ENCODE measurements at regions not wholly inside any gene's neighbourhood (a gene's known extent, or its start where the extent isn't known, plus 50 kb on each side); places are given as distances from the start of the nearest gene placed in this dataset.

GRCh38 chr15:53445531-53445930, 313.9 kb downstream of the WDR72 start:
- Histone ChIP-seq H3K27me3 (ENCODE audit: insufficient read depth, low read depth, severe bottlenecking) (no peaks in the 10 kb centered on the region), H3K9me3 (ENCODE audit: severe bottlenecking) (no peaks in the 10 kb centered on the region), H3K27ac (no peak overlapping the region), H3K36me3 (no peaks in the 10 kb centered on the region), H3K4me3 (ENCODE audit: low read depth, low read length) (no peak overlapping the region)
- no peak for DNase-seq
- TF ChIP-seq CTCF (IDR thresholded peaks at IDR 0.05; ENCODE audit: low read depth, low read length): no peak

GRCh38 chr15:53437985-53438841, 321.2 kb downstream of the WDR72 start:
- TF ChIP-seq CTCF (IDR thresholded peaks at IDR 0.05; ENCODE audit: low read depth, low read length): no peak
- Histone ChIP-seq H3K9me3 (ENCODE audit: severe bottlenecking) (no peaks in the 10 kb centered on the region), H3K36me3 (no peaks in the 10 kb centered on the region), H3K4me3 (ENCODE audit: low read depth, low read length) (no peak overlapping the region), H3K27me3 (ENCODE audit: insufficient read depth, low read depth, severe bottlenecking) (no peaks in the 10 kb centered on the region), H3K27ac (no peak overlapping the region)
- no peak for DNase-seq

- Histone ChIP-seq H3K9me3 (ENCODE audit: severe bottlenecking) (no peaks in the 10 kb centered on the region), H3K36me3 (no peaks in the 10 kb centered on the region), H3K27me3 (ENCODE audit: insufficient read depth, low read depth, severe bottlenecking) (no peaks in the 10 kb centered on the region), H3K4me3 (ENCODE audit: low read depth, low read length) (no peak overlapping the region), H3K27ac (no peak overlapping the region)
- no peak for DNase-seq
- TF ChIP-seq CTCF (IDR thresholded peaks at IDR 0.05; ENCODE audit: low read depth, low read length): no peak
Observed at GRCh38 chr15:53437366-53437765, 322.1 kb downstream of the WDR72 start.

- H3K36me3 ChIP-seq: no peaks in the 10 kb centered on the region
- DNase-seq: peak; percentile 13
- H3K27ac ChIP-seq: no peak overlapping the region
- no peak overlapping the region for H3K4me3 ChIP-seq (ENCODE audit: low read depth, low read length)
- H3K9me3 ChIP-seq (ENCODE audit: severe bottlenecking): no peaks in the 10 kb centered on the region
- TF ChIP-seq CTCF (IDR thresholded peaks at IDR 0.05; ENCODE audit: low read depth, low read length): no peak
- no peaks in the 10 kb centered on the region for H3K27me3 ChIP-seq (ENCODE audit: insufficient read depth, low read depth, severe bottlenecking)
Observed at GRCh38 chr15:53434174-53434678, 325.2 kb downstream of the WDR72 start.

GRCh38 chr15:53416219-53416940, 343.1 kb downstream of the WDR72 start:
- Histone ChIP-seq H3K36me3 (no peaks in the 10 kb centered on the region), H3K4me3 (ENCODE audit: low read depth, low read length) (no peak overlapping the region)

More at GRCh38 chr15:53416219-53416940, 343.1 kb downstream of the WDR72 start:
- TF ChIP-seq CTCF (IDR thresholded peaks at IDR 0.05; ENCODE audit: low read depth, low read length): no peak
- H3K9me3 ChIP-seq (ENCODE audit: severe bottlenecking): no peaks in the 10 kb centered on the region
- no peak for DNase-seq
- H3K27ac ChIP-seq: no peak overlapping the region
- H3K27me3 ChIP-seq (ENCODE audit: insufficient read depth, low read depth, severe bottlenecking): no peaks in the 10 kb centered on the region

Data from WERI-Rb-1 (cell line).